ENCODE measurements at regions not wholly inside any gene's neighbourhood (a gene's known extent, or its start where the extent isn't known, plus 50 kb on each side); places are given as distances from the start of the nearest gene placed in this dataset.

DNA sequence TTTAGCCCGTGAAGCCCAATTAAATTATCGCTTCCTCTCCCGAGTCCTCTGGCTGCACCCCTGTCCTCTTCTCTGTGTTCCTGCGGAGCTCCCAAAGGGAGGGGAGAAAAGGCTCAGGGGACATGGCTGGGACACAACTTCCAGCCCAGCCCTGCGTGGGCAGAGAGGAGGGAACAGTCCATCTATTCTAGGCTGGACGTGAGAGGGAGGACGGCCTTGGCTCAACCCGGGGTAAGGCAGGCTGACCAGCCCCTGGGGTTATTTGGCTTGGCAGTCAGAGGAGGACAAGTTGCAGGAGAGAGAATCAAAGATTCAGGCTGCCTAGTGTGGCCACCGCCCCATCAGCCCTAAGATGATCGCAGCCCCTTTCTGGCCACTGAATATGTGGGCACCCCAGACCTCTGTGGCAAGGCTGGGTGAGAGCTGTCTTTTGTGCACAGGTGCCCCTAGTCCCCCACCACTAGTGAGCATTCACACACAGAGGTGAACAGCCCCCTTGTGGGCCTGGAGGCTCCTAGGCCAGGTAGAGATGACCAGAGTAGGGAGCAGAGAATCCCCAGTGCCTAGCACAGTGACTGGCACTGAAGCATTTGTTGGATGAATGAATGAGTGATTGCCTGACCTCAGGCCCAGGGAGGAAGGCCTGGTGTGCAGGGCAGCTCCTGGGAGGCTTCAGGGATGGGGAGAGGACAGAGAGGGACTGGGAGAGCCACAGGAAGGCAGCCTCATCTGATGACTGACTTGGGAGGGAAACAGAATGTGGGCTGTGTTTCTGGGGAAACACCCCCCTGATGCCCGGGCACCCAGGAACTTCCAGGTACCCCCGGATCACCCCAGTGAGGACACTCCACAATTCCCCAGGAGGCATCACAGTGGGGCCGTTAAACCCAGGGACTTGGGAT is 133.9 kb downstream of the C9orf50 start:
- no peak for DNase-seq

- no peak for DNase-seq
Measured at GRCh38 chr9:129485145-129485774, 135.6 kb downstream of the C9orf50 start.

GRCh38 chr9:129484352-129485000 is 136.4 kb downstream of the C9orf50 start:
- DNase-seq, result no peak

DNA sequence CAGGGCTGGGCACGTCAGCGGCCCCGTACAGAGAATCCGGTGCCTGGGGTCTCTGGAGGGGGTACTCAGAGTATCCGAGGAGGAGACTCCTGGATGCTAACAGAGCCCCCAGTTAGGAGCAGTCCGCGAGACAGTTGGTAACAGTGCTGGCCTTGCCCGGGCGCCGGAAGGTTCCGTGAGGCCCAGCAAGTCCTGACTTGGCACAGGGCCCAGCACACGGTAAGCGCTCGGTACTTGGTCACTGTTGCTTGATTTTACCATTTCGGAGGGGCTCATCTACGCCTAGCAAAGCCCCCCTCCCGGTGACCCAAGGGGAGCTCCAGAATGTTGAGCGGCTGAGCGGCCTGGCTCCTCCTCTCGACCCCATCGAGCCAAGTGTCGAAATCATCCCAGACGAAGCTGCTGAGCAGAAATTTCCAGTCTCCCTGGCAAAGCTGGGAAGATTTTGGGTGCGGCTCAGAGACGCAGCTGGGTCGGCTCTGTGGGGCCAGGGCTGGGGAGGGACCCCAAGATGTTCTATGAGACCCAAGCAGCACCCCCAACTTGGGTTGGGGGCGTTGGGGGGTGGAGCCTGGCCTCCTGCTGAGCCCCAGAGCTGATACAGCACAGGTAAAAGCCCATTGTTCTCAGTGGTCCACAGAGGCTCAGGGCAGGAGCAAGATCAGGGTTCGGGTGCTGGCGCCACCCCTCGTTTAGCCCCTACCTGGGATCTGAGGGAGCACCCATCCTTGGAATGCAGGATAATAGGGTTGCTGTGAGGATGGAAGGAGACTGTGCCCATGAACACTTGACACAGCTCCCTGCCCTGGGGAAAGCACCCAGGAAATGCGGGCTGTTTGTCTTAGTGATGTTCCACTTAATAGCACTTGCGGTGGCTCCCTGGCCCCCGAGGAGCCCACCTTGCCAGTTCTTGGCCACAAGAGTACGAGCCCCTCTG is 137.2 kb downstream of the C9orf50 start:
- DNase-seq, result peak; percentile 39 to 58

GRCh38 chr9:129482521-129483414 is 138.1 kb downstream of the C9orf50 start:
- peak; percentile 36 to 50 for DNase-seq

GRCh38 chr9:129481810-129482511 is 138.9 kb downstream of the C9orf50 start:
- no peak for DNase-seq

GRCh38 chr9:129481424-129481809 is 139.5 kb downstream of the C9orf50 start:
- DNase-seq, result no peak

- no peak for DNase-seq
Measured at GRCh38 chr9:129480745-129481144, 140.2 kb downstream of the C9orf50 start.

DNA sequence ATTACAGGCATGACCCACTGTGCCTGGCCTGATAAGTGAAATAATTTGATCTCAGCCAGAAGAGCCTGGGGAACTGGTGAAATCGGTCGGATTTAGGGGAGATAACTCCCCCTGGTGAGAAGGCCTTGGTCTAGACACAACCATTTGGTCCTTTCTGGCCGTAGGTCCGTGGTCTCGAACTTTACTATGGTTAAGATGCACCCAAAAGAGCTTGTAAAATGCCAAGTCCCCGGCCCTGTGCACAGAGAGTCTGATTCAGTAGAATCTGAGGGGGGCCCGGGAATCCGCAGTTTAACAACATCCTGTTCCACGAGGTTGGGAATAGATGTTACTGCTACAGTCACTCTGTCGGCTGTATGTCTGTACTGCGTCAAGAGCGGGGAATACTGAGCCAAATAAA is 140.7 kb downstream of the C9orf50 start:
- DNase-seq, result no peak

DNA sequence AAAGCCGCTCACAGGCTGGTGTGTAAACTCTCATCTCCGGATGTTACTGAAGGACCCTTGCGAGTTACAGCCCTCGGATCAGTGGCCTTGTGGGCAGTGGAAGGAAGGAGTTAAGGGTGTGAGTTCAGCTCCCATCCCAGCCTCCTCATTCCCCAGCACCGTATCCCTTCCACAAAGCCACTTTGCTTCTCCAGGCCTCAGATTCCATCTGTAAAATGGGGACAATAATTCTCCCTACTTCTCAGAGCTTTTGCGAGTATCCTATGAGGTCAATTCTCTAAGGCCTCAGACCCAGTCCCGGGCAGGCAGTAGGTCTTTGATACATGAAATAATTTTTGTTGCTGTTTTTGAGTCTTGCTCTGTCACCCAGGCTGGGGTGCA is 141.3 kb downstream of the C9orf50 start:
- no peak for DNase-seq

DNA sequence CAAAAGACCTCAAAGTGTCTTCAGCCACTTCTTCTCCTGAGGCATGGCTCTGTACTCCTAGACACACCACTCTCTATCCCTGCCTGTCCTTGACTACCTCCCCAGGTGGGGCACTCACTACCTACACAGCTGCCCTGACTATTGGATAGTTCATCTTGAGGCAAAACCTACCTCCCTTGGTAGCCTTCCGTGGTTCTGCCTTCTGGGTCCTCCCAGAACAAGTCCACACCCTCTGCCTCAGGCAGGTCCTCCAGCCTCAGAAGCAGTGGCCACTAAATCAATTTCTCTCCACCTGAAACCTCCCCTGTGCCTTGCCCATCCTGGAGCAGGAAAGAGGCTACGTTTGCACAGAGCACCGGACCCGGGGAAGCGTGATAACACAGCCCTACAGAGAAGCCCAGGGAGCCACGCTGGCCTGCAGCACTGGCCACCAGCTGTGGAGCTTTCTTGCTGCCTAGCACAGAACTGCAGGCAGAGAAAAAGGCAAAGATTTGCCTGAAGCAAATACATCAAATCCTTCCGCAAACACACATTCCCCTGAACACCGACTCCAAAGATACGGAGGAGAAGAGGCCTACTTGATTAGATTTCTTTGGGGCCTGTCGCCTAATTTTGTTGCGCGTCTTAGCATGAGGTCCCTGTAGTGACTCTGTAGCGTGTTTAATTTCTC is 141.8 kb downstream of the C9orf50 start:
- DNase-seq, result no peak

DNA sequence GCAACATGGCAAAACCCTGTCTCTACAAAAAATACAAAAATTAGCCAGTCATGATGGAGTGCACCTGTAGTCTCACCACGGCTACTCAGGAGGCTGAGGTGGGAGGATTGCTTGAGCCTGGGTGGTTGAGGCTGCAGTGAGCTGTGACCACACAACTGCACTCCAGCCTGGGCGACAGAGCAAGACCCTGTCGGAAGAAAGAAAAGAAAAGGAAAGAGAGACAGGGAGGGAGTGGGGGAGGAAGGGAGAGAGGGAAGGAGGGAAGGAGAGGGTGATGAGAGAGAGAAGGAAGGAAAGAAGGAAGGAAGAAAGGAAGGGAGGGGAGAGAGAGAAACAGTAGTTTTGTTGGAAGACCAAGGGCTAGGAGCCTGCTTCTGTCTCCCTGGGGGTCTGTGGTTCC is 142.4 kb downstream of the C9orf50 start:
- DNase-seq, result no peak

- no peak for DNase-seq
Measured at GRCh38 chr9:129476821-129477611, 143.9 kb downstream of the C9orf50 start.

DNA sequence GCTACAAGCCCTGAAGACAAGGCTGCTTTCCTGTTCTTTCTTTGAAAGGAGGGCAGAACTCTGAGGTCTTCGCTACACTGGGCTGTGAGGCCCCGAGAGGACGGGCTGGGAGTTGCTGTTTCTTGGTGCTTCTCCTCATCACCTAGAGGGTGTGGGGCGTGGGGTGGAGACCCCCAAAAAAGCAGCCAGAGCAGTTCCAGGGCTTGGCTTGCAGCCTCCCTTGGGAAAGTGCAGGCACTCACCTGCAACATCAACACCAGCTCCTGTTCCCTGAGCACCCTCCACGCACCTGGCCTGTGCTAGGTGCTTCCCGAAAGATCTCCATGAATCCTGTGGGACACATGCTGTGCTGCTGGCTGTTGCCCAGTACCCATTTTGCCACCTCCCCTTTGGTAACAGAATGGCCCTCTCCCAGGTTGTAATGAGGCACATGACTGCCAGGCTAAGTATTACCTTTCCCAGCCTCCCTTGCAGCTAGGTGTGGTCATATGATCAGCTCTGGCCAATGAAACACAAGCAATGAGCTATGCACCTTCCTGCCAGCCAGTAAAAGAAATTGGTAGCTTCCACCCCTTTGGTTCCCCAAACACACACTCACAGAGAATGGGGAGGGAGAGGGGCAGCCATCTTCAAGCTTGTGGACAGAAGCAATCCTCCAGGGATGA is 146.0 kb downstream of the C9orf50 start:
- DNase-seq, result no peak

GRCh38 chr9:129473523-129474244 is 147.2 kb downstream of the C9orf50 start:
- no peak for DNase-seq

DNA sequence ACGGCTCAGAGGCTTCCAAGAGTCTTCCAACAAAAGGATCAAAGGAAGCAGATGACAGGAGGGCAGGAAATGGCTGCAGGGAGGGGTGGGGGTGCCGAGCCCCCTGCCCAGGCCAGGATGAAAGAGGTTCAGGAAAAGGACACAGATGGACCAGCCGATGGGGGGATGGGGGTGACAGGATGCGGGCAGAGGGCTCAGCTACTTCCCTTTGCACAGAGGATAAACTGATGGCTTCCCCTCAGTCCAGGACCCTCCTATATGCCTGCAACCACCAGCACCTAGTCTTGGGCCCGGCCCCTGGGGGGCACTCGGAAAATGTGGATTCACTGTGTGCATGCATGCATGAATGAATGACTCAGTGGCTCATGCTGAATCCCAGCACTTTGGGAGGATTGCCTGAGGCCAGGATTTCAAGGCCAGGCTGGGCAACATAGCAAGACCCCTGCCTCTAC is 148.2 kb downstream of the C9orf50 start:
- no peak for DNase-seq

- no peak for DNase-seq
Measured at GRCh38 chr9:129471201-129472019, 149.5 kb downstream of the C9orf50 start.

All from CD4-positive, alpha-beta T cell treated with Interleukin-4 for 1 hour (primary cell).